Transverse colon (tissue), 4 donors: ENCODE measurements at regions not wholly inside any gene's neighbourhood (a gene's known extent, or its start where the extent isn't known, plus 50 kb on each side); places are given as distances from the start of the nearest gene placed in this dataset.

ENCODE experiments used
- DNase-seq: peaks from one replicate; pipeline ENCODE4 v3.0.0-alpha.2; 2019
- H3K27ac ChIP-seq, 4 donors: fragments of 200-600 bp; sonication (generic); 2 replicates each; pipeline ENCODE4 v1.5.1; 2016 to 2018; ENCODE audit warnings: inconsistent platforms in 4 of 4
- H3K27me3 ChIP-seq: fragments of 200-600 bp; sonication (generic); 2 replicates; pipeline ENCODE4 v1.5.1; 2017; ENCODE audit warnings: inconsistent platforms
- H3K36me3 ChIP-seq, 4 donors: fragments of 200-600 bp; sonication (generic); 2 replicates each; pipeline ENCODE4 v1.5.1; 2017 to 2019; ENCODE audit warnings: inconsistent platforms in 4 of 4
- H3K4me1 ChIP-seq, 4 donors: fragments of 200-600 bp; sonication (generic); 2 replicates each; pipeline ENCODE4 v1.5.1; 2017 to 2020; ENCODE audit warnings: inconsistent platforms in 4 of 4
- H3K4me3 ChIP-seq, 4 donors: fragments of 200-600 bp; sonication (generic); 1 replicate in 1 of 4; 2 replicates in 3 of 4; pipeline versions ENCODE4 v1.5.1 to v1.6.1; 2017 to 2019; ENCODE audit warnings: inconsistent platforms in 4 of 4
- H3K9me3 ChIP-seq, 2 donors: fragments of 200-600 bp; sonication (generic); 2 replicates each; pipeline ENCODE4 v1.5.1; 2017 to 2019; ENCODE audit warnings: inconsistent platforms in 2 of 2
- CTCF ChIP-seq, 5 experiments: fragments of 200-600 bp in 3 of 5; fragments of 450-650 bp in 2 of 5; sonication (generic) in 3 of 5; IDR thresholded peaks; 1 replicate in 2 of 5; 2 replicates in 3 of 5; pipeline ENCODE4 v1.5.1; 2016 to 2017; ENCODE audit warnings: antibody characterized with exemption in 5 of 5, inconsistent platforms in 3 of 5, mild to moderate bottlenecking in 2 of 5, moderate library complexity in 1 of 5
- EP300 ChIP-seq: sonication (generic); formaldehyde crosslinking; IDR thresholded peaks from one replicate; pipeline ENCODE4 v1.6.1; 2017; ENCODE audit warnings: antibody characterized with exemption, low read depth
- POLR2A ChIP-seq: fragments of 450-650 bp; IDR thresholded peaks from one replicate; pipeline ENCODE4 v1.6.1; 2016; ENCODE audit warnings: antibody characterized with exemption, mild to moderate bottlenecking, moderate library complexity
- POLR2AphosphoS5 ChIP-seq, 3 donors: sonication (generic); formaldehyde crosslinking; IDR thresholded peaks; one replicate each; pipeline ENCODE4 v1.6.1; 2016; ENCODE audit warnings: antibody characterized with exemption in 3 of 3
- WGBS, 2 donors: methylation state at CpG; one replicate each; pipeline ENCODE4 v1.1.5; 2018; ENCODE audit warnings: low coverage in 1 of 2; 5-methylcytosine and 5-hydroxymethylcytosine counted together
- in situ Hi-C, 4 donors: fragments of 200-750 bp; cut with MboI; loops; one replicate each; pipeline versions ENCODE4 v1.15.0 to v1.15.1; 2017; ENCODE audit warnings: low sequenced_read_pairs in 3 of 4, low pct_ligation_motif_present in 1 of 4, low pct_unique_long_range_greater_than_20kb in 1 of 4
- intact Hi-C: fragments of 100-400 bp; cut with DNase I; formaldehyde crosslinking; loops from one replicate; pipeline ENCODE4 v1.15.1; 2023; ENCODE audit warnings: low total_unique reads

GRCh38 chr9:18423791-18424531 lies 50.0 kb upstream of the ADAMTSL1 start:
- Histone ChIP-seq H3K36me3 (no peaks in the 10 kb centered on the region), H3K27ac (no peak overlapping the region), H3K4me1 (peaks cover 0 to 4% (median 0%) of the 10 kb centered on the region in 4 donors), H3K27me3 (no peaks in the 10 kb centered on the region), H3K4me3 (no peak overlapping the region), H3K9me3 (no peaks in the 10 kb centered on the region)
- in situ Hi-C loops, result no loop called here
- 77% methylated on average over 1 of the region's 1 CpG; no CpG with 5 or more reads in 1 of the 2 donors for WGBS, 2 donors
- intact Hi-C loops, result no loop called here
- TF ChIP-seq POLR2A (no peak), CTCF (IDR thresholded peaks at IDR 0.05) (no peak), POLR2AphosphoS5 (IDR thresholded peaks at IDR 0.05) (no peak), EP300 (no peak)
- DNase-seq, result no peak
